GM18511 (cell line): ENCODE measurements at regions not wholly inside any gene's neighbourhood (a gene's known extent, or its start where the extent isn't known, plus 50 kb on each side); places are given as distances from the start of the nearest gene placed in this dataset.

Source experiments
- ATAC-seq: cut with Tn5 transposase; IDR thresholded peaks from one replicate; pipeline ENCODE4 v1.9.1; 2021; ENCODE audit warnings: mild to moderate bottlenecking, moderate library complexity; ENCODE audit not compliant: unreplicated experiment

DNA sequence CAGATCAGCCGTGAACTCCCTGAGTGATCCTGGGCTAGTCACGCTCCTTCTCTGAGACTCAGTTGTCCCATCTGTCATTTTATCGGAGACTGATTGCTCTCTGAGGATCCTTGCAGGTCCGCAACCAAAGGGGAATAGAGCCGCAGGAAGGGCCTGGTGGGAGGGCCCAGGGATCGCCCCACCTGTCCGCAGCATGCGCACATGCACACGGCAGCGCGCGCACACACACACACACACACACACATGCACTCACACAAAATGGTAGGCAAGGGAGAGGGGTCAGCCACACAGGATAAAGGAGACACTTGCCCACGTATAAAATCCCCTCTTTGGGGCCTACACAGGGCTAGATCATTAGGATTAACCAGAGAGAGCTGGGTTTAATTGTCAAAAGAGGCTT lies 95.6 kb upstream of the FOXP4 start:
- ATAC-seq: no peak

- no peak for ATAC-seq
Measured at GRCh38 chr6:41451039-41451438, 95.1 kb upstream of the FOXP4 start.

DNA sequence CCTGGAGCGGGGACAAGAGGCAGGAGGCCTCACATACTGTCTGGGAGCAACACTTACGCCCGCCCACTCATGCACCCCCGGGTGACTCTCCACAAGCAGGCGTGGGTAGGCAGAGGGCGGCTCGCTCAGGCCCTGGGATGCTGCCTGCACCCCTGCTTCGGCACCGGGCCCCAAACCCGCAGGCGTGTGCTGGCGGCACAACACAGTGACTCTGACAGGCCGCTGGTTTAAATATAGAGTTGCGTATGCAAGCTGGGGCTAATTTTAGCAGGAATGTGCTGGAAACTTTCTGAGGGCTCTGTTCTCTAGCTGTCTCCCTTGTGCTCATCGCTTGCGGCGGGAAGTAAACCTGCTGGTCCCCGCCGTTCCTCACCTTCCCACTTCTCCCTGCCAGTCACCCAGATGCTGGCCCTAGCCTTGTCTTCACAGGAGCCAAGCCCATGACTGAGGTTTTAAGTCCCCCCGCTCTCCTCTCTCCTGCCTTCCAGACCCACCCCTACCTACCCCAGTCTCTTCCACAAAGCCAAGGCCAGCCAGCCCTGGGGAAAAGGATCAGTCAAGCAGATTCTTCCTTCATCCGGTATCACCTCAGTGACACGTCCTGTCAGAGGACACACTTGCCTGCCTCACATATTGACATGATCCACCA lies 94.5 kb upstream of the FOXP4 start:
- ATAC-seq: no peak

GRCh38 chr6:41452763-41453162 lies 93.4 kb upstream of the FOXP4 start:
- ATAC-seq: no peak

- ATAC-seq: no peak
Measured at GRCh38 chr6:41453244-41453643, 92.9 kb upstream of the FOXP4 start.

DNA sequence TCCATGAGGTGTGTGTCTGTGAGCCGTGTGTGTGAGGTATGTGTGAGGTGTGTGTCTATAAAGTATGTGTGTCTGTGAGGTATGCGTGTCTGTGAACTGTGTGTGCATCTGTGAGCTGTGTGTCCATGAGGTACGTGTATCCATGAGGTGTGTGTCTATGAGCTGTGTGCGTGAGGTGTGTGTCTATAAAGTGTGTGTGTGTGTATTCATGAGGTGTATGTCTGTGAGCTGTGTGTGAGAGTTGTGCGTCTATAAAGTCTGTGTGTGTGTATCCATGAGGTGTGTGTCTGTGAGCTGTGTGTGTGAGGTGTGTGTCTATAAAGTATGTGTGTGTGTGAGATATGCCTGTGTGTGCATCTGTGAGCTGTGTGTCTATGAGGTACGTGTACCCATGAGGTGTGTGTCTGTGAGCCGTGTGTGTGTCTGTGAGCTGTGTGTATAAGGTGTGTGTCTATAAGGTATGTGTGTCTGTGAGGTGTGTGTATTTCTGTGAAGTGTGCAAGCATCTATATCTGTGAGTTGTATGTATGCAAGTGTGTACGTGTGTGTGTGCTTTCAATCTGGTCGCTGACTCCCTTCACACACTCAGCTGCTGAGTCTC lies 91.9 kb upstream of the FOXP4 start:
- ATAC-seq: no peak

DNA sequence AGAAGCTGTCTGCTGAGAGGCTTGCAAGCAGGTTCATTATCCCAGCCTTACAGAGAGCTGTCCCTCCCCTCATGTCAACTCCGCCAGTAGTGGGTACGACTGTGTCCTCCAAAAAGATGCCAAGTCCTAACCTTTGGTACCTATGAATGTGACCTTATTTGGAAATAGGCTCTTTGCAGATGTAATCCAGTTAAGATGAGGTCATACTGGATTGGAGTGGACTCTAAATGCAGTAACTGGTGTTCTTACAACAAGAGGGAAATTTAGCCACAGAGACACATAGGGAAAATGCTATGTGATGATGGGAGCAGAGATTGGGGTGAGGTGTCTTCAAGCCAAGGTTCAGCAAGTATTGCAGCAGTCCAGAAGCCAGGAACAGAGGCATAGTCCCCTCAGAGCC lies 90.8 kb upstream of the FOXP4 start:
- ATAC-seq: no peak

GRCh38 chr6:41455818-41456217 lies 90.4 kb upstream of the FOXP4 start:
- no peak for ATAC-seq

DNA sequence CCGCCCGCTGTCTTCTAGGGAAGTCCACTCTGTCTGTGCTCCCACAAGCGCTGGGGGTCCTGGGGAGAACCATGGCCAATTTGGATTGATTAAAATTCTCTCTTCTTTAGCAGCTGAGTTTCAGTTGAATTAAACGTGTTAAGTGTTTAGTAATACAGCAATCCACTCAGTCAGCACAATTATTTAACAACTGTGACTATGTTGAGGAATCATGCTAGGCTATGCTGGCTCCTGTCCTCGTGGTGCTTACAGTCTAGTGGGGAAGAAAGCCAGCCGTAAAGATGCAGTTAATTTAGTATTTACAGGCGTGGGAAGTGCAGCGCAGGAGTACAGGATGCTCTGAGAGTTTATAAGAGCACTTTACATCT lies 88.9 kb upstream of the FOXP4 start:
- no peak for ATAC-seq

- ATAC-seq: no peak
Measured at GRCh38 chr6:41459738-41460137, 86.4 kb upstream of the FOXP4 start.

DNA sequence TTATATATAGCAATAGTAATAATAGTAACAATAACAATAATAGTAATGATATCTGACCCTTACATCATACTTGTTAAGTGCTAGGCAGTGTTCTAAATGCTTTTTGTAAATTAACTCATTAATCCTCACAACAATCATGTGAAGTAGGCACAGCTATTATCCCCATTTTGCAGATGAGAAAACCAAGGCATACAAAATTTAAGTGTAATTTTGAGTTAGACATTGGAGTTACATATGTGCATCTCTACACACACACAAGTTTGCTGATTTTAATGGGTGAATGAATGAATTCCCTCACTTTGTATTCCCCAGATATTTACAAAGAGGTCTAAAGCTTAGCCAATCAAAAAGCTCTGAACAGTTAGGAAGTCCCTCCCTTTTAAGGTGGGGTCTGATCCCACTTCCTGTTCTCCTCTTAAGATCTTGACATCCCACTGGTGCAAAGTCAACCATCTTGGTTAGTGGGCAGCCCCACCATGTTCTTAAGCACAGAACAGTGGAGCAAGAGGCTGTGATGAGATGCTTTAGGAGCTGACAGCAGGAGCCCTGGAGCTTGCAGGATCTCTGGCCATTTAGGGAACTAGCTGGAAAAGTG lies 85.3 kb upstream of the FOXP4 start:
- no peak for ATAC-seq

- no peak for ATAC-seq
Measured at GRCh38 chr6:41462033-41462432, 84.1 kb upstream of the FOXP4 start.

DNA sequence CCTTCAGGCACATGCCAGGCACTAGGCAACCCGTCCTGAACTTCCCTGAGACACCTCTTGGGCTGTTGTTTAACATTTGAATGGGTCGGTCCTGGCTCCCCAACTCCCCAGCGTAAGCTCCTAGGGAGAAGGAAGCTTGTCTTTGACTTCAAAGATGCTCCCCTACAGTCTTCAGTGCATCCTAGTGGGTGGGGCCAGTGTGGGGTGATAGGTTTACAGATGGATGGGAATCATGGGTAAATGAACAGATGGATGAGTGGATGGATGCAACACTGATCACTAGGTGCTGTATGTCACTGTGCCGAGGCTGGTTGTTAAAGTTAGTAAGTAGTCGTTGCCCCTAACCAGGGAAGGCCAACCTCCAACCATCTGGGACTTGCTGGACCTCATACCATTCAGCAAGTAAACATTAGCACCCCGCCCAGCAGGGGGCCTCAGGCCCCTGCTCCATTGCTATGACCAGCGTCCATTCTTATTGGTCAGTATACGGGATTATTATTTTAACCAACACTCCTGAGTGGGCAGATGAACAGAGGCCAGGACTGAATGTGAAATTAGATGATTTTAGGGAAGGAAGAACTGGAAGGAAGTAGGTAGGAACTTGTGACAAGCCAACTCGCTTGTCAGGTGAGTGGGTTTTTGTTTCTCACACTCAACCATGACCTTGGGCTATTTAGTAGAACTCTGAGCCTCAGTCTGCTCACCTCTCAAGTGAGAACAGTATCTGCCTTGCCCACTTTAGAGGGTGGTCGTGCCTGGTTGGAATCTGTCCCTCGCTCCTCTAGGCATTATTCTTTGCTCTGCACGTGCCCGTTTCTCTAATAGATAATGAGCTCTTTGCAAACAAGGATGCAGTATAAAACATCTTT lies 82.9 kb upstream of the FOXP4 start:
- peak; percentile 66 for ATAC-seq

- ATAC-seq: no peak
Measured at GRCh38 chr6:41464019-41464418, 82.2 kb upstream of the FOXP4 start.

DNA sequence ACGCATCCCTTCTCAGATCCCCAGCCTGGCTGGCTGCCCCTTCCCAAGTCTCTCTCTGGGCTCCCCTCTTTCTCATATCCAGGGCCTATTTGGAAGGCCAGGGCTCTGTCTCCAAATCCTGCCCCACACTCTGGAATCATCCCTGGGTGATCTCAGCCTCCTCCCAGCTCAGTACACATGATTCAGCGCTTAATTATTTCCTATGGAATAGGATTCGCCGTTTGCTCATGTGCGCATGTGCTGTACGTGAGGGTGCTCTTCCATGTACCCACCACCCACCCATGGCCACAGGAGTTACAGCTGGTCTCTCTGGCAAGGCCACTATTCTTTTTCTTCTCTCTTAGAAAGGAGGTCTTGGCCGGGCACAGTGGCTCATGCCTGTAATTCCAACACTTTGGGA lies 81.7 kb upstream of the FOXP4 start:
- ATAC-seq: no peak

GRCh38 chr6:41466437-41466990 lies 79.7 kb upstream of the FOXP4 start:
- no peak for ATAC-seq

- no peak for ATAC-seq
Measured at GRCh38 chr6:41467061-41467460, 79.1 kb upstream of the FOXP4 start.

DNA sequence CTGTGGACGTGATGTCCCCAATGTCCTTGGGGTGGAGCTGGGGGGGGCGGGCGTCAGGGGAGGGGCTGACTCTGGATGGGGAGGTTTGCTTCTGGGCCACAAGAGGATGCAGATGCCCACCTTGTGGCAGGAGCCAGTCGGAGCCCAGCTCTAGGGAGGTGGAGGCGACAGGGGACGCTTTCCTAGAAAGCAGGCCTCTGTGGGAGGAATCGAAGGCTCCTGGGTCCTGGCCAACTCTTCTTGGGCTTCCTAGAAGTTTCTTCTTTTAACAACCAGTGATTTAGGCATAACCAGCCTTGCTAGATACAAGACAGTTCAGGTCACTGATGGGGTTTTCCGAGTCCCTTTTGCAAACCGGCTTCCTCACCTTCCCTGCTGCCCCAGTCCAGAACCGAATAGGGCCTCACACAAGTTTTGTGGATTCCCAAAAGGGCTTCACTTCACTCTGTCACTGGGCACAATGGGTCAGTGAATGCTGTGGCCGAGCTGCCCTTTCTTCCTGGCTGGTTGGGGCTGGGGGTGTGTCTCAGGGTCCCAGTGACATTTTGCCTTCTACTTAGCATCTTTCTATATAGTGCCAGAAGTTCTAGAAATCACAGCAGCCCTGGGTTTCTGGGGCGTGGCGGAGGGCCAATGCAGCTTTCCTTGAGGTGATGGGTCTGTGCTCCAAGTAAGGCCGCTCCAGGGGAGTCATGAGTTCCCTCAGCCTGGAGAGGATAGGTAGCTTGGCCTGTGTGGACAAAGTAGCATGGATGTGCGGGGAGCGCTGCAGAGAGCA lies 78.4 kb upstream of the FOXP4 start:
- ATAC-seq: no peak

GRCh38 chr6:41469156-41470028 lies 76.8 kb upstream of the FOXP4 start:
- no peak for ATAC-seq

GRCh38 chr6:41470029-41470330 lies 76.2 kb upstream of the FOXP4 start:
- no peak for ATAC-seq
